Mesenchymal stem cell (in vitro differentiated cells and primary cell): ENCODE measurements at regions not wholly inside any gene's neighbourhood (a gene's known extent, or its start where the extent isn't known, plus 50 kb on each side); places are given as distances from the start of the nearest gene placed in this dataset.

Experiments
- DNase-seq: peaks from one replicate; pipeline ENCODE4 v3.0.0-alpha.2; 2013
- H2AFZ ChIP-seq: one replicate; pipeline ENCODE4 v1.6.1; 2013; ENCODE audit warnings: low read depth, mild to moderate bottlenecking, control low read depth, inconsistent platforms, low read length, moderate library complexity
- H2AK5ac ChIP-seq: 2 replicates; pipeline ENCODE4 v1.6.1; 2013; ENCODE audit warnings: low read length, moderate library complexity, mild to moderate bottlenecking, inconsistent platforms; ENCODE audit not compliant: severe bottlenecking
- H2BK120ac ChIP-seq: one replicate; pipeline ENCODE4 v1.6.1; 2013; ENCODE audit warnings: low read depth, mild to moderate bottlenecking, inconsistent platforms, low read length, moderate library complexity
- H2BK12ac ChIP-seq, 2 experiments: one replicate each; pipeline ENCODE4 v1.6.1; 2013; ENCODE audit warnings: inconsistent platforms in 2 of 2, low read length in 2 of 2, mild to moderate bottlenecking in 2 of 2, moderate library complexity in 2 of 2, control low read depth in 1 of 2
- H2BK15ac ChIP-seq: one replicate; pipeline ENCODE4 v1.6.1; 2013; ENCODE audit warnings: mild to moderate bottlenecking, low read depth, inconsistent platforms; ENCODE audit not compliant: poor library complexity, severe bottlenecking
- H2BK5ac ChIP-seq: 2 replicates; pipeline ENCODE4 v1.6.1; 2013; ENCODE audit warnings: low read depth, mild to moderate bottlenecking, low read length, control low read depth, inconsistent platforms; ENCODE audit not compliant: poor library complexity, severe bottlenecking
- H3K14ac ChIP-seq, 2 experiments: one replicate each; pipeline ENCODE4 v1.6.1; 2013; ENCODE audit warnings: inconsistent platforms in 2 of 2, low read length in 2 of 2, control low read depth in 1 of 2, mild to moderate bottlenecking in 1 of 2, moderate library complexity in 1 of 2
- H3K18ac ChIP-seq, 2 experiments: one replicate each; pipeline ENCODE4 v1.6.1; 2013; ENCODE audit warnings: inconsistent platforms in 2 of 2, low read length in 2 of 2, control low read depth in 1 of 2, low read depth in 1 of 2, mild to moderate bottlenecking in 1 of 2
- H3K23ac ChIP-seq, 2 experiments: one replicate each; pipeline ENCODE4 v1.6.1; 2013; ENCODE audit warnings: inconsistent platforms in 2 of 2, low read length in 2 of 2, mild to moderate bottlenecking in 2 of 2, moderate library complexity in 2 of 2, control low read depth in 1 of 2
- H3K27ac ChIP-seq: 2 replicates; pipeline ENCODE4 v1.5.1; 2013; ENCODE audit warnings: mild to moderate bottlenecking, moderate library complexity, low read length, control low read depth, inconsistent platforms; ENCODE audit not compliant: poor library complexity, severe bottlenecking
- H3K27me3 ChIP-seq, 2 experiments: 2 replicates each; pipeline versions ENCODE4 v1.6.1 to v1.7.0; 2013; ENCODE audit warnings: low read length in 2 of 2, mild to moderate bottlenecking in 2 of 2, moderate library complexity in 2 of 2, control low read depth in 1 of 2, inconsistent platforms in 1 of 2; ENCODE audit not compliant: control insufficient read depth in 1 of 2, insufficient read depth in 1 of 2
- H3K36me3 ChIP-seq, 2 experiments: 2 replicates each; pipeline versions ENCODE4 v1.6.1 to v1.7.0; 2013; ENCODE audit warnings: low read length in 2 of 2, control low read depth in 1 of 2, inconsistent platforms in 1 of 2, low read depth in 1 of 2, mild to moderate bottlenecking in 1 of 2; ENCODE audit not compliant: insufficient read depth in 2 of 2, control insufficient read depth in 1 of 2
- H3K4ac ChIP-seq, 2 experiments: one replicate each; pipeline ENCODE4 v1.6.1; 2013; ENCODE audit warnings: inconsistent platforms in 2 of 2, low read length in 2 of 2, mild to moderate bottlenecking in 2 of 2, moderate library complexity in 2 of 2, control low read depth in 1 of 2, low read depth in 1 of 2
- H3K4me1 ChIP-seq: 2 replicates; pipeline ENCODE4 v1.6.1; 2013; ENCODE audit warnings: low read depth, low read length, control low read depth; ENCODE audit not compliant: control insufficient read depth, insufficient read depth
- H3K4me2 ChIP-seq: 2 replicates; pipeline ENCODE4 v1.6.1; 2013; ENCODE audit warnings: low read length, mild to moderate bottlenecking, inconsistent platforms; ENCODE audit not compliant: poor library complexity, severe bottlenecking
- H3K4me3 ChIP-seq, 2 experiments: 2 replicates each; pipeline versions ENCODE4 v1.5.1 to v1.7.0; 2013; ENCODE audit warnings: low read length in 2 of 2, mild to moderate bottlenecking in 2 of 2, control low read depth in 1 of 2, low read depth in 1 of 2; ENCODE audit not compliant: insufficient read depth in 1 of 2
- H3K79me1 ChIP-seq: replicated peaks from 2 replicates; pipeline ENCODE4 v1.6.1; 2013; ENCODE audit warnings: mild to moderate bottlenecking, control low read depth, low read length, inconsistent platforms; ENCODE audit not compliant: poor library complexity, severe bottlenecking
- H3K9ac ChIP-seq: 2 replicates; pipeline ENCODE4 v1.7.0; 2013; ENCODE audit warnings: mild to moderate bottlenecking, low read length, moderate library complexity
- H3K9me3 ChIP-seq: 2 replicates; pipeline ENCODE4 v1.7.0; 2013; ENCODE audit warnings: mild to moderate bottlenecking, low read length; ENCODE audit not compliant: control insufficient read depth
- H4K8ac ChIP-seq: one replicate; pipeline ENCODE4 v1.6.1; 2013; ENCODE audit warnings: inconsistent platforms, mild to moderate bottlenecking, low read length, moderate library complexity
- H4K91ac ChIP-seq: one replicate; pipeline ENCODE4 v1.6.1; 2013; ENCODE audit warnings: mild to moderate bottlenecking, low read length, inconsistent platforms
- WGBS: methylation state at CpG from one replicate; pipeline ENCODE4 v1.1.7; 2013; ENCODE audit warnings: mixed read lengths; 5-methylcytosine and 5-hydroxymethylcytosine counted together

DNA sequence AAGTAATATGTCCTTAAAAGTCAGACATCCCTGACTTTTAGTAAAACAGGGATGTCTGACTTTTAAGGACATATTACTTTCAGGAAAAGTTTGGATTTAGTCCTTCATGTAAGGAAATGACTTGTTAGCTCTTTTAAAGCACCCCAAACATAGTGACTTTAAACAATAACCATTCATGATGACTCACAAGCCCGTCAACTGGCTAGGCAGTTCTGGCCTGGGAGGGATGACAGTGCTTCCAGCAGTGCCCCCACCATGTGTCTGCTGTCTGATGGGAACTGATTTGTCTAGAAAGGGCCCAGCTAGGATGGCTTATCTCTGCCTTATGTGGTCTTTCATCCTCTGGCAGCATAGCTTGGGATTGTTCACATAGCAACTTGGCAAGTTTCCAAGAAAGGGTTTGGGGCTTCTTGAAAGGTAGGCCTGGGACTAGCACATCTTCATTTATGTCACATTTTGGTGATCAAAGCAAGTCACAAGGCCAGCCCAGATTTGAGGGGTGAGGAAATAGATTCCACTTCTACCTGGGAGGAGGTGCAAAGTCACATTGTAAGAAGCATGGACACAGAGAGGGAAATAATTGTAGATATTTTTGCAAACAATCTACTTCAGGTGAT is 143.5 kb downstream of the C1orf94 start:
- peaks cover 9% of the 10 kb centered on the region for H3K9me3 ChIP-seq
- H3K9ac ChIP-seq = no peak overlapping the region
- no peaks in the 10 kb centered on the region for H3K79me1 ChIP-seq
- no peak overlapping the region for H2BK5ac ChIP-seq
- no peaks in the 10 kb centered on the region for H3K4me1 ChIP-seq
- H3K23ac ChIP-seq = no peak overlapping the region
- H3K4me2 ChIP-seq = no peak overlapping the region
- no peak overlapping the region for H3K4me3 ChIP-seq
- H4K8ac ChIP-seq = no peak overlapping the region
- H3K18ac ChIP-seq = no peak overlapping the region
- no peak overlapping the region for H2BK15ac ChIP-seq
- H2AFZ ChIP-seq = no peak overlapping the region
- H2AK5ac ChIP-seq = no peak overlapping the region
- 27% methylated on average over 1 of the region's 1 CpG for WGBS
- no peak overlapping the region for H4K91ac ChIP-seq
- H3K36me3 ChIP-seq = no peaks in the 10 kb centered on the region
- H2BK12ac ChIP-seq = no peak overlapping the region
- no peak overlapping the region for H2BK120ac ChIP-seq
- no peak overlapping the region for H3K27ac ChIP-seq
- DNase-seq = no peak
- H3K4ac ChIP-seq = no peak overlapping the region
- H3K14ac ChIP-seq = no peak overlapping the region
- peaks cover 0 to 38% of the 10 kb centered on the region in 2 experiments for H3K27me3 ChIP-seq

DNA sequence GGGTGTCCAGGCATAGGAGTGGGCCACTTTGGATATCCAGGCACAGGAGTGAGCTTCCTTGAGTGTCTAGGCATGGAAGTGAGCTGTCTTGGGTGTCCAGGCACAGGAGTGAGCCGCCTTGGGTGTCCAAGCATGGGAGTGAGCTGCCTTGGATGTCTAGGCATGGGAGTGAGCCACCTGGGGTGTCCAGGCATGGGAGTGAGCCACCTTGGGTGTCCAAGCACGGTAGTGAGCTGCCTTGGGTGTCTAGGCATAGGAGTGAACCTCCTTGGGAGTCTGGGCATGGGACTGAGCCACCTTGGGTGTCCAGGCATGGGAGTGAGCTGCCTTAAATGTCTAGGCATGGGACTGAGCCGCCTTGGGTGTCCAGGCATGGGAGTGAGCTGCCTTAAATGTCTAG is 146.3 kb downstream of the C1orf94 start:
- Histone ChIP-seq H3K23ac (no peak overlapping the region), H3K14ac (no peak overlapping the region), H2BK15ac (no peak overlapping the region), H2AK5ac (no peak overlapping the region), H3K4ac (no peak overlapping the region), H3K27ac (no peak overlapping the region), H2BK12ac (no peak overlapping the region), H2BK120ac (no peak overlapping the region), H3K18ac (no peak overlapping the region), H3K4me2 (no peak overlapping the region), H3K9ac (no peak overlapping the region), H3K27me3 (peaks cover 0 to 55% of the 10 kb centered on the region in 2 experiments), H3K4me3 (no peak overlapping the region), H4K8ac (no peak overlapping the region), H3K4me1 (no peaks in the 10 kb centered on the region), H3K9me3 (no peaks in the 10 kb centered on the region), H2BK5ac (no peak overlapping the region), H3K79me1 (no peaks in the 10 kb centered on the region), H2AFZ (no peak overlapping the region), H4K91ac (no peak overlapping the region), H3K36me3 (no peaks in the 10 kb centered on the region)
- 32% methylated on average over 3 of the region's 3 CpGs for WGBS
- DNase-seq = no peak

DNA sequence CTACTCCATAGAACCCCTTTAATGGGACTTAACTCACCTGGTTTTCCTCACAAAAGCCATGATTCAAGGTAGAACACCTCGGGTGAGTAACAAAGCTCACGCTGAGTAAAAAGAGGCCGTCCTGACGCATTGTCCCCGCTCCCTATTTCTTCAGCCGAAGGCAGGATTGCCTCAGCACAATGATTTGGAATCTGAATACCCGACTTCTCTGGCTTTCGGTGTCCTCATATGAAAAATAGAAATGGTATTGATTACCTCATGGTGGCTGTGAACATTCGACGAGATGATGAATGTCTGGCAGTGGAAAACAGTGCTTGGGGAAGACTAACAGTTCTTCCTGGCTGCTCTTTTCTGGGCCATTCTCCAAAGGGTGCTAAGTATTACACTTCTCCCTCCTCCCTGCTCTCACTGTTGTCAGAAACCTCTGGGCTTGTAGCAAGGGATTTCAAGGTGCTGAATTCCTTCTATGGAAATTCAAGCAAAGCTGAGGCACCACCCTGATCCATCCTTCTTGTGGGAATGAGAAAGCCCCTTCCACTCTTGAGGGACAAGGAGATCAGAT is 148.3 kb downstream of the C1orf94 start:
- H3K4me3 ChIP-seq = no peak overlapping the region
- DNase-seq = no peak
- H3K4me1 ChIP-seq = no peaks in the 10 kb centered on the region
- H3K18ac ChIP-seq = no peak overlapping the region
- H2BK120ac ChIP-seq = no peak overlapping the region
- H2AK5ac ChIP-seq = no peak overlapping the region
- no peak overlapping the region for H3K27ac ChIP-seq
- no peak overlapping the region for H2BK15ac ChIP-seq
- no peaks in the 10 kb centered on the region for H3K36me3 ChIP-seq
- H3K27me3 ChIP-seq = peaks cover 0 to 71% of the 10 kb centered on the region in 2 experiments
- H3K9me3 ChIP-seq = no peaks in the 10 kb centered on the region
- no peak overlapping the region for H3K9ac ChIP-seq
- no peak overlapping the region for H3K14ac ChIP-seq
- H3K4me2 ChIP-seq = no peak overlapping the region
- no peak overlapping the region for H4K8ac ChIP-seq
- H3K79me1 ChIP-seq = no peaks in the 10 kb centered on the region
- no peak overlapping the region for H2BK5ac ChIP-seq
- no peak overlapping the region for H3K4ac ChIP-seq
- WGBS = 59% methylated on average over 10 of the region's 10 CpGs
- H2BK12ac ChIP-seq = no peak overlapping the region
- no peak overlapping the region for H4K91ac ChIP-seq
- H3K23ac ChIP-seq = no peak overlapping the region
- no peak overlapping the region for H2AFZ ChIP-seq

- Histone ChIP-seq H3K27me3 (peaks cover 0 to 77% of the 10 kb centered on the region in 2 experiments), H2BK15ac (no peak overlapping the region), H3K9me3 (no peaks in the 10 kb centered on the region), H3K4me2 (no peak overlapping the region), H3K4ac (no peak overlapping the region), H3K36me3 (no peaks in the 10 kb centered on the region), H4K8ac (no peak overlapping the region), H3K14ac (no peak overlapping the region), H2AK5ac (no peak overlapping the region), H3K27ac (no peak overlapping the region), H2BK5ac (no peak overlapping the region), H2BK120ac (no peak overlapping the region), H3K9ac (no peak overlapping the region), H3K79me1 (no peaks in the 10 kb centered on the region), H3K18ac (no peak overlapping the region), H2AFZ (no peak overlapping the region), H4K91ac (no peak overlapping the region), H2BK12ac (no peak overlapping the region), H3K4me1 (no peaks in the 10 kb centered on the region), H3K4me3 (no peak overlapping the region), H3K23ac (no peak overlapping the region)
- DNase-seq = no peak
- WGBS = 52% methylated on average over 8 of the region's 8 CpGs
These were observed 151.6 kb downstream of the C1orf94 start for GRCh38 chr1:34328281-34328799.
